PFSK-1 (cell line): ENCODE measurements at regions not wholly inside any gene's neighbourhood (a gene's known extent, or its start where the extent isn't known, plus 50 kb on each side); places are given as distances from the start of the nearest gene placed in this dataset.

Source experiments
- FOXP2 ChIP-seq: optimal IDR thresholded peaks from 2 replicates; pipeline ENCODE3; 2011; ENCODE audit warnings: borderline replicate concordance, control low read depth, inconsistent platforms; ENCODE audit not compliant: insufficient read depth; ENCODE audit errors: extremely low read length, extremely low read depth
- POLR2AphosphoS5 ChIP-seq: IDR thresholded peaks from 2 replicates; pipeline ENCODE4 v1.6.1; 2012; ENCODE audit warnings: low read depth, mild to moderate bottlenecking, control low read depth, low read length, moderate library complexity
- SIN3A ChIP-seq: IDR thresholded peaks from 2 replicates; pipeline ENCODE4 v1.6.1; 2012; ENCODE audit warnings: mild to moderate bottlenecking, low read length, moderate library complexity, borderline replicate concordance; ENCODE audit not compliant: insufficient read depth
- TAF1 ChIP-seq: IDR thresholded peaks from 2 replicates; pipeline ENCODE4 v1.6.1; 2012; ENCODE audit warnings: low read length, control low read depth, borderline replicate concordance; ENCODE audit not compliant: insufficient read depth
- TF ChIP-seq, protein P1 (sequence below), 2 experiments: IDR thresholded peaks; 2 replicates each; pipeline versions ENCODE4 v1.6.1 to v1.8.0; 2011 to 2012; ENCODE audit warnings: low read depth in 2 of 2, low read length in 2 of 2, control low read depth in 1 of 2, inconsistent platforms in 1 of 2, mild to moderate bottlenecking in 1 of 2, moderate library complexity in 1 of 2; ENCODE audit not compliant: insufficient read depth in 1 of 2

- TF ChIP-seq FOXP2 (no peak), SIN3A (no peak), POLR2AphosphoS5 (no peak), TAF1 (no peak)
- TF ChIP-seq, protein P1, sequence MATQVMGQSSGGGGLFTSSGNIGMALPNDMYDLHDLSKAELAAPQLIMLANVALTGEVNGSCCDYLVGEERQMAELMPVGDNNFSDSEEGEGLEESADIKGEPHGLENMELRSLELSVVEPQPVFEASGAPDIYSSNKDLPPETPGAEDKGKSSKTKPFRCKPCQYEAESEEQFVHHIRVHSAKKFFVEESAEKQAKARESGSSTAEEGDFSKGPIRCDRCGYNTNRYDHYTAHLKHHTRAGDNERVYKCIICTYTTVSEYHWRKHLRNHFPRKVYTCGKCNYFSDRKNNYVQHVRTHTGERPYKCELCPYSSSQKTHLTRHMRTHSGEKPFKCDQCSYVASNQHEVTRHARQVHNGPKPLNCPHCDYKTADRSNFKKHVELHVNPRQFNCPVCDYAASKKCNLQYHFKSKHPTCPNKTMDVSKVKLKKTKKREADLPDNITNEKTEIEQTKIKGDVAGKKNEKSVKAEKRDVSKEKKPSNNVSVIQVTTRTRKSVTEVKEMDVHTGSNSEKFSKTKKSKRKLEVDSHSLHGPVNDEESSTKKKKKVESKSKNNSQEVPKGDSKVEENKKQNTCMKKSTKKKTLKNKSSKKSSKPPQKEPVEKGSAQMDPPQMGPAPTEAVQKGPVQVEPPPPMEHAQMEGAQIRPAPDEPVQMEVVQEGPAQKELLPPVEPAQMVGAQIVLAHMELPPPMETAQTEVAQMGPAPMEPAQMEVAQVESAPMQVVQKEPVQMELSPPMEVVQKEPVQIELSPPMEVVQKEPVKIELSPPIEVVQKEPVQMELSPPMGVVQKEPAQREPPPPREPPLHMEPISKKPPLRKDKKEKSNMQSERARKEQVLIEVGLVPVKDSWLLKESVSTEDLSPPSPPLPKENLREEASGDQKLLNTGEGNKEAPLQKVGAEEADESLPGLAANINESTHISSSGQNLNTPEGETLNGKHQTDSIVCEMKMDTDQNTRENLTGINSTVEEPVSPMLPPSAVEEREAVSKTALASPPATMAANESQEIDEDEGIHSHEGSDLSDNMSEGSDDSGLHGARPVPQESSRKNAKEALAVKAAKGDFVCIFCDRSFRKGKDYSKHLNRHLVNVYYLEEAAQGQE (IDR thresholded peaks at IDR 0.05; ENCODE audit: insufficient read depth in 1 of 2, low read depth in 2 of 2, low read length in 2 of 2), result no peak
These were observed 87.6 kb downstream of the LEPR start for GRCh38 chr1:65508051-65508450.

DNA sequence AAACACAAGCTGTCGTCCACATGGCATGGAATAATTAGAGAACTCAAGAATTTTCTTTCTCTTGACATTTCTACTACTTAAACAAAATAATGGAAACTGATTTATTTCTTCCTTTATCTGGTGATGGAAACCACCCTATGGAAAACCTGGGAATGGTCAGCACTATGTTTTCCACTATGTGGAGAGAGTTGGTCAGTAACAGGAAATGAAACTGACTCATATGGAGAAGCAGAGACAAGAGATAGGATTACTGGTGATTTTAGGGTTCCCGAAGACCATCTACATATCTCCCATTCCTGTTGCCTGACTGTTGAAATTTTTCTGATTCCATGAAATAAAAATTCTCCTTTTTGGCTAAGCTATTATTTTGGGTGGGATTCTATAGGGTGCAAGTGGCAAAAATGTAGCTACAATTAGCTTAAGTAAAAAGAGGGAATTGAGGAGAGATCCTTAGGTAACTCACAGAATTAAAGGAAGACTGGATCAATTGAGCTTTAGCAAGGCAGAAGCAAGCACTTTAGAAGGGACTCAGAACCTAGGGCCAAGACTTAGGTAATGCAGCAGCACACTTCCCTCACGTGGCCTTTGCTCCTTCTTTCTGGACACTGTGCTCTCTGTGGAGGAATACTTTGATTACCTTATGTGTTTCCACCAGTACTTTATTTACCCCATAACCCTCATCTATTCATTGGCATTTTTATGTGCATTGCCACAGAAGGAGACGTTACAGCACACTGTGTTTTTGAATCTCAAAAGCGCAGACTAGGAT, 89.6 kb downstream of the LEPR start:
- TF ChIP-seq TAF1, result no peak
- no peak for TF ChIP-seq SIN3A
- TF ChIP-seq, protein P1 (IDR thresholded peaks at IDR 0.05; ENCODE audit: insufficient read depth in 1 of 2, low read depth in 2 of 2, low read length in 2 of 2), result no peak
- no peak for TF ChIP-seq FOXP2
- TF ChIP-seq POLR2AphosphoS5, result no peak

- no peak for TF ChIP-seq SIN3A
- TF ChIP-seq POLR2AphosphoS5, result no peak
- no peak for TF ChIP-seq FOXP2
- TF ChIP-seq, protein P1 (IDR thresholded peaks at IDR 0.05; ENCODE audit: insufficient read depth in 1 of 2, low read depth in 2 of 2, low read length in 2 of 2), result no peak
- TF ChIP-seq TAF1, result no peak
These were observed 90.5 kb downstream of the LEPR start for GRCh38 chr1:65510961-65511360.

DNA sequence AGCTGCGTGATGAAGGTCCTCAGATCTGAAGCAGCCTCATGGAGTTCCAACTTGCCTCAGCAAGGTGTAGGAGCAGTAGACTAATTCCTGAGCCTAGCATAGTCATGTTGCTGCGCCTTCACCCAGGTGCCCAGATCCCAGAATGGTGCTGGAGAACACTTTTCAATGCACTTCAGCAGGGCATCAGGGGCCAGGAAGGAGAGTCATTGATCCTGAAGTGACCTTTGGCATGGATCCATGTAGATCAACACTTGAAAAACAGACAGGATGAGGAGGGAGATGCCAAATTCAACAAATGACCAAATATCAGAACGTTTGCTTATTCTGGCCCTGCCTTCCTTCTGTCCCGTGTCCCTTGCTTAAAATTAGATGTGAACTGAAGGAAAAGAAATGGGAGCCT, 91.9 kb downstream of the LEPR start:
- no peak for TF ChIP-seq POLR2AphosphoS5
- TF ChIP-seq, protein P1 (IDR thresholded peaks at IDR 0.05; ENCODE audit: insufficient read depth in 1 of 2, low read depth in 2 of 2, low read length in 2 of 2), result no peak
- no peak for TF ChIP-seq TAF1
- TF ChIP-seq FOXP2, result no peak
- no peak for TF ChIP-seq SIN3A
